NCI-H1048 (cell line): ENCODE measurements at regions not wholly inside any gene's neighbourhood (a gene's known extent, or its start where the extent isn't known, plus 50 kb on each side); places are given as distances from the start of the nearest gene placed in this dataset.

Experiments used
- DNase-seq: peaks from one replicate; lab custom pipeline; 2025; lab: John Stamatoyannopoulos, UW

DNA sequence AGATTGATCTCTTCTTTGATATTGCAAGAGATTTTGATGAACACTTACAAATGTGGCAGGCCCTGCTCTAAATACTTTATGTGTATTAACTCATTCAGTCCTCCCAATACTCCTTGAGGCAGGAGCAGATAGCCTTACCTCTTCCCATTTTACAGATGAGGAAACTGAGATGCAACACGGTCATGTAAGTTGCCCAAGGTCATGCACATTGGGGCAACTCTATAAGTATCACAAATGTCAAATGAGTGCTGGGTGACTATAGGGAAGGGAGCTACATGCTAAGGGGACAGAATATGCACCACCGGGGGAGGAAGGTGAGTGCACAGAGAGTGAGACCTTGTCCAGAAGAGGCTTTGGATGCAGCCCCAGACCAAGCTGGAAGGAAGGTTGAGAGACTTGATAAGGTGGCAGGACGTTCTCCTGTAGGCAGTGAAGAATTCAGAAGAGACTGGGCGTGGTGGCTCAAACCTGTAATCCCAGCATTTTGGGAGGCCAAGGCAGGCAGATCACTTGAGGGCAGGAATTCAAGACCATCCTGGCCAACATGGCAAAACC is 132.3 kb upstream of the PWP1 start:
- DNase-seq: no peak

DNA sequence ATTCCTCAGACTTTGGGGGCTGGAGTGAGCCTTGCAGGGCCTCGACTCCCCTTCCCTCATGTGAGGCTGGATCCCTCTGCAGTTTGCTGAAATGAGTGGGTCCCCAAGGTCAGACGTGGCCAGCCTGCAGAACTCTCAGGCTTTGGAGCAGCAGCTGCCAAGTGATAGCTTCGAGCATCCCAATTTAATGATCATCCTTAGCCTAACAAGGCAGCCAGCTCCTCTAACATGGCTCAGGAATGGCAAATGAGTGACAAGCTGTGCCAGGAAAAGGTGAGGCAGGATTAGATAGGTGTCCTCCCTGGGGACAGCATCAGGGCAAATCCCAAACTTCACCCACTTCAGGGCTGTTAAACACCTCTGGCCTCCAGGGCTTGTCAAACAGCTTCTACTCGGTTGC is 130.7 kb upstream of the PWP1 start:
- no peak for DNase-seq

DNA sequence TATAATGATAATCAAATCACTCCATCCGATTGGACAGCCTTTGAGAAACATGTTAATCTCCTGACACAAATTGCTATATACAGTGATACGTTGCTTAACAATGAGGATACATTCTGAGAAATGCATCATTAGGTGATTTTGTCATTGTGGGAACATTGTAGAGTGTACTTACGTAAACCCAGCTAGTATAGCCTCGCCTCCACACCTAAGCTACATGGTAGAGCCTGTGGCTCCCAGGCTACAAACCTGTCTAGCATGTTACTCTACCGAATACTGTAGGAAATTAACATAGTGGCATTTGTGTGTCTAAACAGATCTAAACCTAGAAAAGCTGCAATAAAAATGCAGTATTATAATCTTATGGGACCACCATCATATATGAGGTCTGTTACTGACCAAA is 128.6 kb upstream of the PWP1 start:
- DNase-seq: no peak

DNA sequence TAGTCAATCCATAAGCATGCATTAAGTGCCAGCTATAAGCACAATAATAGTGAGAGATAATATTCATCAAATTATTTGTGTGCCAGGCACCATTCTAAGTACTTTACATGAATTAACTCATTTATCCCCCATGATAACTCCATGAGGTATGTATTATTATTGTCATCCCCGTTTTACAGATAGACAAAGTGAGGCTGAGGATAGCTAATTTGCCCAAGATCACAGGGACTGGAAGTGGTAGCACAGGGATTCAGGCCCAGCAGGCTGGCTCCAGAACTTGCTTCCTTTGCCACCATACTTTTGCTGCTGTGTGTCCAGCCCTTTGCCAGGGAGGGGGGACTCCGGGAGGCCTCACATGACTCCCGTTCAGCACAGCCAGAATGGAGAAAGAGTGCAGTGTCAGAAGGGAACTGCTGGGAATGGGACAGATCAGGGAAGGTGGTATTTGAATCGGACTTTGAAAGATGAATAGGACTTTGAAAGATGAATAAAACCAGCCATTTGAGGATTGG is 128.0 kb upstream of the PWP1 start:
- DNase-seq: no peak

DNA sequence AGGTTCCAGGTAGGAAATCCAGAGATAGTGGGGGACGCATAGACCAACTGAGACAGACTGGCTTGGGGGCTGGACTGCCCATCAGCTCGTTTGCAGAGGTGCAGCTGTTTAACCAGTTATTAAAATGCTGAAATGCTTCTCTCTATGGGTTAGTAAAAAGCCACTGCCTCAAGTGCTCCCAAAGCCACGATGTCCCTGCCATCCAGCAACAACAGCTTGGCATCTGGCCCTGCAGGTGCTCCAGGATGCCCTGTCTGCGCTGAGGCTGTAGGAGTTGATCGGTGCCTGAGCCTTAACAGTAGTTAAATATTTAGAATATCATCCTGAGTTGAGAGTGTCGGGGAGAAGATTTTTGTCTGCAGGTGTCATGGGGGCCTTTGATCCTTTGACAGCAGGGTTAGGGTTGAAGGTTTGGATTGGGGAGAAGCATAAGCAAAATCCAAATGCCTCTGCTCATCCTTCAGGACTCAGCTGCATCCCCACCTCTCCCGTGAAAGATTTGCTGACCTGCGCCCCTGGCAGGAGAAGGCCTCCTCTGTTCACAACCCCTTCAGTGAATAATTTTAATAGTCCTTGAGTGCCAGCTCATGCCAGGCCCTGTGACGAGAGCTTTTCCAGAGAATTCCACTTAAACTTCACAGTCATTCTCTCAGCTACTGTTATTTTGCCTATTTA is 127.3 kb upstream of the PWP1 start:
- no peak for DNase-seq

DNA sequence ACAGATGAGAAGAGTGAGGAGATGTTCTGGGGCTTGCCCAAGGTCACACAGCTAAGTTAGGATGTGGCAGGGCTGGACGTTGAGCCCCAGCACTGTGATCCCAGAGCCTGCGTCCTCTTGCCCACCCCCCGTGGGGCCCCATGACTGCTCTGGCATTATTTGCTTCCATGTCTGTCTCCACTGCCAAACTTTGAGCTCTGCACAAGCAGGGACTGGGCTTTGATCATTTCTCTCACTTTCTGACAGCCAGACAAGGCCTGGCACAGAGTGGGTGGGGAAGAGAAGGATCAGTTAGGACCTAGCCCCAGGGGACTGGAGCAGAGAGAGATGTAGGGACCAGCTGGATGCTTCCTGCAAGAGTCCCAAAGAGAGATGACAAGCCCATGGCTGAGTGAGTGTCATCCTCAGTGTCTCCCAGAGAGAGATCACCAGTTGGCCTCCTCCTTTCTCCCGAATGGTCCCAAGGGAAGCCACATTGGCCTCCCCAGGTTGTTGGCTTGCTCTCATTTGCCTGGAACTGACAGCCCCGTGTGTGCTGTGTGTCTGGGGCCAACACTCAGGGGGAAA is 126.7 kb upstream of the PWP1 start:
- no peak for DNase-seq

DNA sequence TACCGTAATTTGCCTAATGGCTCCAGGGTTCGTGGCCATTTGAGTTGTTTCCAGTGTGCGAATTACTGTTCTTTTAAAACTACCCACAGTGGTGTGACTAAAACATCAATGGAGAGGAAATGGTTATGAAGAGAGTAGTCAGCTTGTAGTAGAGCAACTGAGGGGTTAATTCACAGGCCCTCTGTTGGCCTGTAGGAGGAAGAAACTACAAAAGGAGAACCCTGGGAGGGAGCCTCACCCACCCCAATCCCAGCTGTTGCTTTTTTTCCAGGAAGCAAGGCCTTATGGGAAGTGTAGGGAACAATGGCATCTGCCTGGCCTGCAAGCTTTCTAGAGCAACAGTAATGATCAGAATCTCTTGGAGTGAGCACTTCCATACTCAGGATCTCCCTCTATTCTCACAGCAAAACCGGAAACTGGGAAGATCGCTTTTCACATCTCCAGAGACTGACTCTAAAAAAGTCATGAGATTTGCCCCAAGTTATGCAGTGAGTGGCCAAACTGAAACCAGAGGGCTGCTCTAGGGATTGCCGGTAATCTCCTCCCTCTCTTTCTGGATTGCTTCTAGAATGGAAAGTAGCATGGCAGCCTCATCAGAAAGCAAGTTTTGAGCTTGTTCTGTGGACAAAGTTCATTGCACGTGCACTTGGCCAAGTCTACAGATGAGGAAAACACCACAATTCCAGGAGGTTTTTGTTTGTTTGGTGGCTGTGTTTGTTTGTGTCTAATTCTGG is 125.3 kb upstream of the PWP1 start:
- no peak for DNase-seq

DNA sequence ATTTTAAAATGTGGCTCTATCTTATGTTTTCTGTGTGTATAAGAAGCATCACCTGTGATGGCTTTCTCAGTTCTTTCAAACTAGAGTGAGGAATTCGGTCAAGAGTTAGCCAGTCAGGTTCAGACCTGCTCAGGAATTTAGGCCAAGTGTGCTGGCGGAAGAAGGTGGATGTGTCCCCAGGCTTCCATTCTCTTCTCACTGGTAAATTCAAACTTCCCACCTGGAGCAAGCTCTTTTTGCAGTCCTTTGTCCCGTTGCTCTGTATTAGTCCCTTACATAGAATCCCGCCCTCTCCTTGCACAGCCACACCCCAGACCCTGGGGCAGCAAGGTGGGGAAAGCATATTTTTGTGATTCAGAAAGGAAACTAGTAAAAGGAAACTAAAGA is 124.7 kb upstream of the PWP1 start:
- DNase-seq: no peak

DNA sequence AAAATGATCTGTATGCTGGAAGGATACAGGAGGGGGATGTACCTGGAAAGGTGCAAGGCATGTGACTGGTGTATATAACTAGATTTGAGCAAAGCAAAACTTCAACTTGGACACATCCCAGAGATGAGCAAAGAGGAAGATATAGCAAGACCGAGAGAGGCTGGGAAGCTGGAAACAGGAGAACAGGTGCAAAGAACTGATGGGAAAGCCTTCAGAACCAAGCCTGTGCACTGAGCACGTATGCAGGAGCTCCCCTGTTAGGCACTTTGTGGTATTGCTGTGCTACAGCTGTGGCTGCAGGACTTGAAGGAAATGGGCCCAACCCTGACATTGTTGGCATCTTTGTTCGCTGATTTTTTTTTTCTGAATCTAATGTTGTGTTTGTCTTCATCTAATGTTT is 120.7 kb upstream of the PWP1 start:
- no peak for DNase-seq

DNA sequence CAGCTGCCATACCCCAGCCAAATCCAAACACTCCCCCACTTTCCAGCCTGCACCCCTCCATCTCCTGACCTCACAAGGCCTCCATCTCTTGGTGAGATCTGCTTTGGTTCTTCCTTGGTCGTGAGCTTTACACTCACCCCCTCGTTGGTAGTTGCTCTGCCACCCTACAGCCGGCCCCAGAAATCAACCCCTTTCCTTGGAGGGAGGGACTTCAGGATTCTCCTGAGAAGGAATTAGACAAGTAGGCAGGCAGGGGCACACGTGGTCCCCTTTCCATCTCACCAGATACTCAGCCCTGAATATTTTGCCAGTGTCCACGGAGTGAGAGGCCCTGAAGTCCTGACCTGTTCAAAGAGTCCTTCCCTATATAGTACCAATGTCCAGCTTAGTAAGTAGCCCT is 120.0 kb upstream of the PWP1 start:
- no peak for DNase-seq

DNA sequence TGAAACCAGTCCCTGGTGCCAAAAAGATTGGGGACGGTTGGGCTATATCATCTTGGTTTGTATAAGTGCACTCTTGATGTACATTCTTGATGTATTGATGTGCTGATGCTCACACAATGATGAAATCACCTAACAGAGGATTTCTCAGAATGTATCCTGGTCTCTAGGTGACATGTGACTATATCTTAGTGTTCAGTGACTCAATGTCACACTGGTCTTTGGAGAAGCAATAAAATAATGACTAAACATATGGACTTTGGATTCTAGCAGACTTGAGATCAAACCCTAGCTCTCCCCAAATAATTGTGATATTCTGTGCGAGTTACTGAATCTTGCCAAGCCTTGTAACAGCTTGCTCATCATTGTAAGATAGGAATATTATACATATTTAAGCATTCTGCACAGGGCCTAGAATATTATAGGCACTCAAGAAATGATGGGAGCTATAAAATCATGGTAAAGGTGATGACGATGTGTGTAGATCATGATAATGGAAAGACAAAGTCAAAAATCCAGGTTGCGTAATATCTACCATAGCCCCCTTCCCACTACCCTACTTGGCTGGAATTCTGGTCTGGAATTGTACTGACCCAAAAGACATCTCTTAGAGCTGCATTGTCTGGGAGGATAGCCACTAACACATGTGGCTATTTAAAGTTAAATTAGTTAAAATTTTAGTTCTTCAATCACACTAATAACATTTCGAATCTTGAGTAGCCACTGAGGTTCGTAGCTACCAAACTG is 117.6 kb upstream of the PWP1 start:
- no peak for DNase-seq

DNA sequence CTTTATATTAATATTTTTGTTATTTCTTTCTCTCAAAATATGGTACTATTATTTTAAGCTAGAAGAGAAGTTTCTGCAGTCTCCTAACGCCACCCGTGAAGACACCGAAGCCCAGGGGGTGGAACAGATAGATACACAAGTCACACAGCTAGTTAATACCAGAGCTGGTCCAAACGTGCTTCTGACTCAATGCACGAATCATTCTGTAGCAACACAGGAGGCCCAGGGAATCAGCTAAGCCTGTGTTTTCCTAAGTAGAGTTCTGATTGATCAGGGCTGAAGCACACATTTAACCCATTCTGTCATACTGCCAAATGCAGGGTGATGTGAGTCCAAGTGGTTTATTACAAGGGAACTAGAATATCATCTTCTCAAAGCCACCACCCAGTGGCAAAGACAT is 116.9 kb upstream of the PWP1 start:
- no peak for DNase-seq

DNA sequence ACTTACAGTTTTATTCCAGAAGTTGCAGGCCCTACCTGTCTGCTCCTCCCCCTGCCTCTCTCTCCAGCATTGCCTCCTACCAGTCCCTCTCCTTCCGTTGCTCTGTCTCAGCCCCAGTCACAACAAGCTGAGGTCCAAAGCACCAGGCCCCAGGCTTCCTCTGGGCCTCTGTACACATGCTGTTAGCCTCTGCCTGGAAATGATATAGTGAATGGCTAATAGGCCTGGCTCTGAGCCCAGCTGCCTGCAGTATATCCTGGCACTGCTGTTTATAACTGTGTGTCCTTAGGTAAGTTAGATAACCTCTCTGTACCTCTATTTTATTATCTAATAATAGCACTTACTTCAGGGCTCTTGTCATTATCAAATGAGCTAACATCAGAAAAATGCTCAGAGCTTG is 114.9 kb upstream of the PWP1 start:
- no peak for DNase-seq

DNA sequence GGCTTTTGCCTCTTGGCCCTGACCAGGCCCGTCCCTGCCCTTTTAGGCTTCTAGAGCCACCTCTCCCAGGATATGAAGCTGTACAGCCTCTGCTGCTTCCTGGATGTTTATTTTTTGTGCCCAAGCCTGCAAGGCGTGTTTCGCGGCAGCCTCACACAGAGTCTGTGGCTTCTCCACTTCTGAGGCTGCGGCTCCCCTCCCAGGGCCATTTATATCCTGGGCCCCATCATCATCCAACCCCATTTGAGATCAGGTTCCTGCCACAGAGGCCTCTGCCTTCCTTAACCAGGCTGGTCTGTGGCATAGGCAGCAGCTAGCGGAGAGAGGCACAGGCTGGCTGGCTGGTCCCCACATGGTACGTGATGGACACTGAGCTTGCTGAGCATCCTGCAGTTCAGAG is 114.1 kb upstream of the PWP1 start:
- DNase-seq: no peak

DNA sequence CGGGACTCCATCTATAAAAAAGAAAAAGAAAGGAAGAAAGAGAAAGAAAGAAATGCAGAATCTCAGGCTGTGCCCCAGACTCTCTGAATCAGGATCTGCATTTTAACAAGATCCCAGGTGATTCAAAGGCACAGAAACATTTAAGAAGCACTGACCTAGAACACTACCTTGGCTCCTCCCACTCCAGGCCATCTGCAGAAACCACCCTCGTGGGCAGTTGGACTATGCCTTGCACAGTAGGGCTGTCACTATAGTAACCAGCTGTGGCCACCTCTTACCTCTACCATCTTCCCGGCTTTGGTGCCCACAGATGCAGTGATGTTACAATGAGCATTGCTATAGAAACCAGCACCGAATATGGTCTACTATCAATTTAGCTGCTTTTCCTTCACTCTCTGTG is 110.9 kb upstream of the PWP1 start:
- no peak for DNase-seq

DNA sequence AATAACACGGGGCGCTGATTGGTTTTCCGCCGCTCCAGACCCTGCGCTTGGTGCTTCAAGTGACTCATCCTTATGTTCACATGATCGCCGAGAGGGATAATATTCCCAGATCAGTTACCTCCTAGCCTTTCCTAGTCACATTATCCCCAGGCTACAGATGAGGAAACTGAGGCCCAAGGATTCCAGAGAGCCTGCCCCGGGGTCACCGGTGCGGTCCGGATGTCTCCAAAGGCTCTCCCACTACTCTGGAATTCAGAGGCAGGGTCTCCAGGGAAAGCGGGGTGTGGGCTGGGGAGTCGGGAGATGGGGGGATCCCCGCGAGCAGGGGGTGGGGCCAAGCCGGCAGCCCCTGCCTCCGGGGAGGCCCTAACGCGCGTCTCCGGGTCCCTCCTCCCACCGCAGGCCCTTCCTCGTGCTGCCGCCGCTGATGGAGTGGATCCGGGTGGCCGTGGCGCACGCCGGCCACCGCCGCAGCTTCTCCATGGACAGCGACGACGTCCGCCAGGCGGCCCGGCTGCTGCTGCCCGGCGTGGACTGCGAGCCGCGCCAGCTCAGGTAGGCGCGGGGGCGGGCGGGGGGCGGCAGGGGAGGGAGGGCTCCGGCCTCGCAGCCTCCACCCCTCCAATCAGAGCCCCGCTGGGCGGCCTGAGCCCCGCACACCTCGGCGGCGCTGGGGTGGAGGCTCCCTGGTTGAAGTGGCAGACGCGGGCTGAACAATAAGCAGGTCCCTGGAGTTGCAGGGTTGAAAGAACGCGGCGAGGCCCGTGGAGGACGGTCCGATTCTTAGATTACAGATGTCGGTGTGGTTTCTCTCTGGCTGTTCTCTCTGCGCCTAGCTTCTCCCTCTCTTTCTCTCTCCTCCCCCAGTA is 104.6 kb upstream of the PWP1 start:
- no peak for DNase-seq

DNA sequence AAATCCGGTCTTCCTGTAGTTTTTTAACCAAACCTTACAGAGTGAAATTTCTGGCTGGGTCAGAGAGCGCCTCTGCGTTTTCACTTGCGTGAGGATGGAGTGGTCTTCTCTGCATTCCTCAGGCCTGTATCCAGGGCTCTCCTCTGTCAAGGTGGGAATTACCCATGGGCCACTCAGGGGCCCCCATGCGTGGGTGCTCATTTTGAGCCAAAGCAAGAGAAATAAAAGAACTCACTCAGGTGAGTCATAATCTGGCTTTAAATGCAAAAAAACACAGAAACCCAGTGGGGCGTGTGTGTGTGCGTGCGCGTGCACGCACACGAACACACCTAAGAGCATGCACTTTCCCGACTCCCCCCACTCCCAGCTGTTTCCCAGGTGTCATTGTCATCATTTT is 104.0 kb upstream of the PWP1 start:
- no peak for DNase-seq

DNA sequence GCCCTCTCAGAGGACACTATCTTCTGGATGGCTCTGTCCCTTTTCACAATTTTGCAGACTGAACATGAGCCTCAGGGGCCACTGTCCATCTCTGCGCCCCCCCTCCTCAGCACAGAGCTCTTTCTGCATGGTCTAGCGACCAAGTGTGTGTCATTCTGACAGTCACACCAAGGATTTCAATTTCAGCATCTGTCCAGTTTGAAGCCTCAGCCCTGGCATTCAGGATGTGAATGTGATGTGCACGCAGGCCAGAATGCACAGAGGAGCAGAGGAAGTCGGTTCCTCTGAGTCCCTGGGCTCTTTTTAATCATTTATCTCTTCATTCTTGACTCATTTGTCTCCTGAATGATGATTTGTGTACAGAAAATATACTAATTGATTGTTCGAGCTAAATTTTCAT is 102.0 kb upstream of the PWP1 start:
- DNase-seq: no peak

DNA sequence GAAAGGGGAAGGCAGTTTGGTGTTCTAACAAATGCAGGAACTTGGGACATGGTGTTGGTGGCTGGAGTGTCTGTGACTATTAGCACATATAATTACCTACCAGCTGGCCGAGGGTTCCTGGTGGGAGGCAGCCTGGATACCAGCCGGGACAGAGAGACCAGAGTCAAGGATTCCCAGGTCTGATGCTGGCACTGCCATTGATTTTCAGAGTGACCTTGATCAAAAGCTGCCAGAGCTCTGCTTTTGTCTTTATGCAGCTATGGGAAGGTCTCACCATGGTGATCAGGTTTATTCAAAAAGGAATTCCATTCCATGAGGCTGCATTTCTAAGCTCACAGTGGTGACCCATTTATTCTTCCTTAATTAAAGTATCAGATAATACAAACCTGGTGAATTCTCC is 101.0 kb upstream of the PWP1 start:
- DNase-seq: no peak

DNA sequence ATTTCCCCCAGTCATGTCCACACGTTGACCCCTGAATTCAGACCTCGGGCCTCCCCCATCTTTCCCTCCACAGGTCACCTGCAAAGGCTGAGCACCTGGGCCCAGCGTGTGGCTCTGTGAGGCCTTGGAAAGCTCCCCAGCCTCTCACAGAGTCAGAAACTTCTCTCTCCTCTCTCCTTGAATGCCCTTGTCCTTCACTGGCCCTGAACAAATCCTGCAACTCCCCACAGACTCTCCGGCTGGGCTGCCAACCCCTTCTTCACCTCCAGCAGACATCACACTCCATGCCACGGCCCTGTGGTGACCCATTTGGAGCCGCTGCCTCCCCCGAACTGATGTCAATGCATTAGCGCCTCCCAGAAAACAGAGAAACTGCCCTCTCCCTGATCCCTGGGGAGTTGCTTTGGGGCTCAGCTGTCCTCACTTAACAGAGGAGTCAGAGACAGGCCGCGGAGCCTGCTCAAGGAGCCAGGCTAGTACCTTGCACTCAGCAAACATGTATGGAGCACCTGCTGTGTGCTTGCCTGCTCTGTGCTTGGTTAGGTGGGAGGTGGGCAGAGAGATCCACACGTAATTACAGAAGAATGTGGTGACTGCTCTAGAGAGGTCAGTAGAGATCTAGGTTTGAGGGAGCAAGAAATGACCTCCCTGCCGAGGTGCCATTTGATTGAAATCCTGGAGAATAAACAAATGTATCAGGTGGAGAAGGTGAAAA is 99.2 kb upstream of the PWP1 start:
- DNase-seq: no peak

DNA sequence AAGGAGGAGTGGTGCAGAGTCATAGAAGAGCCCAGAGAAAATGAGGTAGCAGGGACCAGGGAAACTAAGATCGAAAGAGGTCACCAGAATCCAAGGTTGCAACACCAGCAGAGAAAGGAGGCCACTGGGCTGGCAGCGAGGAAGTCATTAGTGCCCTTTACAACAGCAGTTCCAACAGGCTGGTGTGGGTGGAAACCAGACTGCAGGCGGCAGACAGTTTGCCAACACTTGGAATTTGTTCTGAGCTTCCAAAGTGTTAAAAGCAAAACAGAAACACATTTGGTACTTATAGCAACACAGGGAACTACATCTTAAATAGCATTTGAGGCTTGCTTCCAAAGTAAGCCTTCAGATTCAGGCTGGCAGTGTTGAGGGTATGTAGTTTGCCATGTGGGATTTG is 95.2 kb upstream of the PWP1 start:
- no peak for DNase-seq
